Thyroid gland (tissue), 4 donors: ENCODE measurements at regions not wholly inside any gene's neighbourhood (a gene's known extent, or its start where the extent isn't known, plus 50 kb on each side); places are given as distances from the start of the nearest gene placed in this dataset.

ENCODE experiments used
- DNase-seq, 2 donors: peaks; one replicate each; pipeline ENCODE4 v3.0.0-alpha.2; 2019
- H3K27ac ChIP-seq, 3 donors: fragments of 200-600 bp; sonication (generic); 1 replicate in 2 of 3; 2 replicates in 1 of 3; pipeline ENCODE4 v1.5.1; 2016 to 2019; ENCODE audit warnings: mild to moderate bottlenecking in 1 of 3, moderate library complexity in 1 of 3
- H3K27me3 ChIP-seq: fragments of 200-600 bp; sonication (generic); one replicate; pipeline ENCODE4 v1.5.1; 2019
- H3K36me3 ChIP-seq, 2 donors: fragments of 200-600 bp; sonication (generic); one replicate each; pipeline ENCODE4 v1.5.1; 2016 to 2019
- H3K4me1 ChIP-seq, 2 donors: fragments of 200-600 bp; sonication (generic); one replicate each; pipeline ENCODE4 v1.5.1; 2017 to 2019
- H3K4me3 ChIP-seq, 3 donors: fragments of 200-600 bp; sonication (generic); replicated peaks in 1 of 3; 1 replicate in 2 of 3; 2 replicates in 1 of 3; pipeline ENCODE4 v1.5.1; 2016; ENCODE audit warnings: mild to moderate bottlenecking in 1 of 3
- H3K9me3 ChIP-seq: fragments of 200-600 bp; sonication (generic); one replicate; pipeline ENCODE4 v1.5.1; 2017
- POLR2A ChIP-seq, 2 donors: fragments of 450-650 bp; IDR thresholded peaks; one replicate each; pipeline ENCODE4 v1.6.1; 2017; ENCODE audit warnings: antibody characterized with exemption in 2 of 2, mild to moderate bottlenecking in 2 of 2, moderate library complexity in 1 of 2
- WGBS, 2 donors: methylation state at CpG; one replicate each; pipeline ENCODE4 v1.1.5; 2017; 5-methylcytosine and 5-hydroxymethylcytosine counted together
- intact Hi-C: fragments of 100-400 bp; cut with DNase I; formaldehyde crosslinking; loops from one replicate; pipeline ENCODE4 v1.15.1; 2023
- TF ChIP-seq, protein P1 (sequence below), 6 experiments: fragments of 200-600 bp in 3 of 6; fragments of 450-650 bp in 3 of 6; sonication (generic) in 3 of 6; IDR thresholded peaks; one replicate each; pipeline ENCODE4 v1.5.1; 2016 to 2019; ENCODE audit warnings: antibody characterized with exemption in 6 of 6, mild to moderate bottlenecking in 2 of 6, inconsistent platforms in 1 of 6, moderate library complexity in 1 of 6

DNA sequence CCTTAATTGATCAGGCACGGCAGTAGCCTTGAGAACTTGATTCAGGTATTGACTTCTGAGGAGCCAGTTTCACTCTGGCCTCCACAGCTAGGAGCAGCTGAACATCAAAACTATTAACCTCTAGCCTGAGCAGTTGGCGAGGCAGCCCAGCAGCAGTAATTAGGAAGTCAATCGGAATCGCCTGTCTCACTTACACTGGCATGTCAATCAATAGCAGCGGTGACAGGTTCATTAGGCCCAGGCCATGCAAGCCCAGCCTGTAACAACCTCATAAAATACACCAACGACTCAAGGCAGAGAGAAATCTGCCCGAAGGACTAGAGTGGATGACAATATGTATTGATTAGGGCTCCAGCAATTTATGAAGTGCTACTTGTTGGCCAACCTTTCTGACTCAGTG, 255.4 kb upstream of the SKOR2 start:
- TF ChIP-seq POLR2A (IDR thresholded peaks at IDR 0.05): no peak
- TF ChIP-seq, protein P1, sequence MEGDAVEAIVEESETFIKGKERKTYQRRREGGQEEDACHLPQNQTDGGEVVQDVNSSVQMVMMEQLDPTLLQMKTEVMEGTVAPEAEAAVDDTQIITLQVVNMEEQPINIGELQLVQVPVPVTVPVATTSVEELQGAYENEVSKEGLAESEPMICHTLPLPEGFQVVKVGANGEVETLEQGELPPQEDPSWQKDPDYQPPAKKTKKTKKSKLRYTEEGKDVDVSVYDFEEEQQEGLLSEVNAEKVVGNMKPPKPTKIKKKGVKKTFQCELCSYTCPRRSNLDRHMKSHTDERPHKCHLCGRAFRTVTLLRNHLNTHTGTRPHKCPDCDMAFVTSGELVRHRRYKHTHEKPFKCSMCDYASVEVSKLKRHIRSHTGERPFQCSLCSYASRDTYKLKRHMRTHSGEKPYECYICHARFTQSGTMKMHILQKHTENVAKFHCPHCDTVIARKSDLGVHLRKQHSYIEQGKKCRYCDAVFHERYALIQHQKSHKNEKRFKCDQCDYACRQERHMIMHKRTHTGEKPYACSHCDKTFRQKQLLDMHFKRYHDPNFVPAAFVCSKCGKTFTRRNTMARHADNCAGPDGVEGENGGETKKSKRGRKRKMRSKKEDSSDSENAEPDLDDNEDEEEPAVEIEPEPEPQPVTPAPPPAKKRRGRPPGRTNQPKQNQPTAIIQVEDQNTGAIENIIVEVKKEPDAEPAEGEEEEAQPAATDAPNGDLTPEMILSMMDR (IDR thresholded peaks at IDR 0.05): no peak
- no peaks in the 10 kb centered on the region for H3K9me3 ChIP-seq
- intact Hi-C loops: no loop called here
- no peaks in the 10 kb centered on the region for H3K36me3 ChIP-seq
- no peaks in the 10 kb centered on the region for H3K27me3 ChIP-seq
- no peak for DNase-seq
- no peaks in the 10 kb centered on the region for H3K4me1 ChIP-seq
- H3K4me3 ChIP-seq: no peak overlapping the region
- no peak overlapping the region for H3K27ac ChIP-seq
- 69 to 70% methylated on average over 7 of the region's 7 CpGs for WGBS, 2 donors

DNA sequence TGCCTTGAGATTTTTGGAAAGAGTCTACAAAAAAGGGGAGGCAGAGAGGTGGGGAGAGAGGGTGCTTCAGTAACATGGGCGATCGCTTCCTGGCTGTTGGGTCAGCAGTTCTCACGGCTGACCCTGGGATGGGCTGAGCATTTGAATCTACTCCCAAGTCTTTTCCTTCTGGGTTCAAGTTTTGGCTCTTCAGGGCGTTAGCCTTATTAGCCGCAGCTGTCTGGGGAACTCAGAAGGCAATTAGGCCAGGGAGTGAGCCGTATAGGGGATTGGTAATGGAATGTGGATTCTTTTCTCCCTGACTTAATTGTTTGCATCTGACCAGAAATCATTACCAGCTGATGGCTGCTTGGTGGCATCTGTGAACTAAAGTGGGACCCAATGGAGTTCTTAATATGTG, 250.5 kb upstream of the SKOR2 start:
- no peak overlapping the region for H3K4me3 ChIP-seq
- intact Hi-C loops: no loop called here
- WGBS, 2 donors: 70 to 83% methylated on average over 6 of the region's 6 CpGs

DNA sequence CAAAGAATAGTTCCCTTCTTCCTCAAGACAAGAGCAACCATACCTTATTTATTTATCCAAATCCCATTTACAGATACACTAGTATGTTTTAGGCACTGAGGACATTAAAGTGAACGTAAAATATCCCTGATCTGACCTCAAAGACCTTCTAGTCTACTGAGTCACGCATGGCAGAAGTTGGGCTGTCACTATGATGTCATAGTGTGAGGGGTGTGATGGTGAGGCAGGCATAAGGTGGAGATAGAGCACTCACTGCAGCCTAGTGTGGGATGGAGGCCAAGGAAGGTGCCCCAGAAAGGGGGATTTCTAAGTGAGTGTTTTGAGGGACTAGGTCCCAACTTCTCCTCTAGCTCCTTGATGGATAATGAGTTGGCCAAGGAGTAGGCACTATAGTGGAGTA, 249.5 kb upstream of the SKOR2 start:
- no peaks in the 10 kb centered on the region for H3K9me3 ChIP-seq
- no peak overlapping the region for H3K4me3 ChIP-seq
- no peak overlapping the region for H3K27ac ChIP-seq
- no peaks in the 10 kb centered on the region for H3K27me3 ChIP-seq
- intact Hi-C loops: no loop called here
- TF ChIP-seq, protein P1 (IDR thresholded peaks at IDR 0.05): no peak
- TF ChIP-seq POLR2A (IDR thresholded peaks at IDR 0.05): no peak
- WGBS, 2 donors: 82 to 86% methylated on average over 2 of the region's 2 CpGs
- no peak for DNase-seq
- H3K36me3 ChIP-seq: no peaks in the 10 kb centered on the region
- H3K4me1 ChIP-seq: no peaks in the 10 kb centered on the region

More for the DNA sequence above, 250.5 kb upstream of the SKOR2 start:
- Histone ChIP-seq H3K27me3 (no peaks in the 10 kb centered on the region), H3K4me1 (no peaks in the 10 kb centered on the region), H3K27ac (no peak overlapping the region), H3K9me3 (no peaks in the 10 kb centered on the region), H3K36me3 (no peaks in the 10 kb centered on the region)
- TF ChIP-seq, protein P1 (IDR thresholded peaks at IDR 0.05): no peak
- TF ChIP-seq POLR2A (IDR thresholded peaks at IDR 0.05): no peak
- no peak for DNase-seq

DNA sequence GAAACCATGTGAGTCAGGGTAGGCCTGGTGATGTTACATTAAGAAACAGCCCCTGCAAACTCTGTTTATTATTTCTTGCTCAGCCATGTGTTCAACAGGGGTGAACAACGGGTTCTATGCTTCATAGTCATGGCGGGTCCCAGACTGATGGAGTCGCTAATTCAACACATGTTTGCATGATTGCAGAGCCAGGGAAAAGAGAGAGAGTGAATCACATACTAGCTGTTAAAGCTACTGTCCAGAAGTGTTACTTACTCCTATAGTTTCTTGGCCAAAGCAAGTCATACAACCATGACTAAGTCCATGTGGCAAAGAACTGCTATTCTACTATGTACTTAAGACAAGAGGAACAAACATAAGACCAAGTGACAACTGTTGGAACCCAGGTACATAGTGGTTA, 241.2 kb upstream of the SKOR2 start:
- no peak overlapping the region for H3K27ac ChIP-seq
- H3K9me3 ChIP-seq: no peaks in the 10 kb centered on the region
- DNase-seq: no peak
- intact Hi-C loops: no loop called here
- TF ChIP-seq, protein P1 (IDR thresholded peaks at IDR 0.05): no peak
- TF ChIP-seq POLR2A (IDR thresholded peaks at IDR 0.05): no peak
- WGBS, 2 donors: 86 to 88% methylated on average over 3 of the region's 3 CpGs
- no peaks in the 10 kb centered on the region for H3K4me1 ChIP-seq
- H3K4me3 ChIP-seq: no peak overlapping the region
- no peaks in the 10 kb centered on the region for H3K36me3 ChIP-seq
- H3K27me3 ChIP-seq: no peaks in the 10 kb centered on the region

DNA sequence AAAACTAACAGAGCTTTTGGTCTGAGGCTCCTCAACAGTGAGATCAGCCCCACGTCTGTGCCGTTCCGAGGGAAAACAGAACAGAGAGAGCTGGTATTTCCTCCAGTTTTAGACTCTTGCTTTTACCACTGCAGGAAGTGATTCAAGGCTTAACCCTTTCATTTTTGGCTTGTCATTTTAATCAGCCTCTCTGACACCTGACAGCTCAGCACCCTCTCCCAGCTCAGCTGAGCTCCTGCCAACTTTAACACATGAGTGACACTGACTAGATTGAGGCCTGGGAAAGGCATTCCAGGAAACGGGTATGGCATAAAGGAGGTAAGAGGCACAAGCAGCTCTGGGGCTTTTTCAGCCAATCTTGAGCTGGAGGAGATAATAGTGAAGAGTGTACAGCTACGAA, 239.4 kb upstream of the SKOR2 start:
- no peaks in the 10 kb centered on the region for H3K9me3 ChIP-seq
- H3K27ac ChIP-seq: no peak overlapping the region
- no peaks in the 10 kb centered on the region for H3K4me1 ChIP-seq
- no peak for TF ChIP-seq POLR2A (IDR thresholded peaks at IDR 0.05)
- TF ChIP-seq, protein P1 (IDR thresholded peaks at IDR 0.05): no peak
- WGBS, 2 donors: 53 to 54% methylated on average over 5 of the region's 5 CpGs
- H3K36me3 ChIP-seq: no peaks in the 10 kb centered on the region
- intact Hi-C loops: no loop called here
- no peak for DNase-seq
- H3K27me3 ChIP-seq: no peaks in the 10 kb centered on the region
- H3K4me3 ChIP-seq: no peak overlapping the region
